ENCODE measurements at regions not wholly inside any gene's neighbourhood (a gene's known extent, or its start where the extent isn't known, plus 50 kb on each side); places are given as distances from the start of the nearest gene placed in this dataset.

DNA sequence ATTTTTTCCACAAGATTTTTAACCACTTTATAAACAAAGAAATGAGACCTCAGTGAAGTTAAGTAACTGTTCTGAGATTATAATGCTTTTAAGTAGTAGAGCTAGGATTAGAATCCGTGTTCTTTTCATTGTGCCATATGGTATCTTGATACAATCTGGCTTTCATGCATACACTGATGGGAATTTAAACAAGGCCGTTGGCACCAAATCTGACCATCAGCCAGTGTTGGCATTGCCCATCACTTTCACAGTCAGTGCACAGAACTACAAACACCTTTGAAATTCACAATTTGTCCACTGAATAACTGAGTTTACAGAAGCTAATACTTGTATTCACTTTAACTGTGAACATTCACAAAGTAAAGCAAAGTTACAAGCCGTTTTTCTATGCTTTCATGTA lies 1228.0 kb downstream of the TBC1D22A start:
- DNase-seq = peak; percentile 66

DNA sequence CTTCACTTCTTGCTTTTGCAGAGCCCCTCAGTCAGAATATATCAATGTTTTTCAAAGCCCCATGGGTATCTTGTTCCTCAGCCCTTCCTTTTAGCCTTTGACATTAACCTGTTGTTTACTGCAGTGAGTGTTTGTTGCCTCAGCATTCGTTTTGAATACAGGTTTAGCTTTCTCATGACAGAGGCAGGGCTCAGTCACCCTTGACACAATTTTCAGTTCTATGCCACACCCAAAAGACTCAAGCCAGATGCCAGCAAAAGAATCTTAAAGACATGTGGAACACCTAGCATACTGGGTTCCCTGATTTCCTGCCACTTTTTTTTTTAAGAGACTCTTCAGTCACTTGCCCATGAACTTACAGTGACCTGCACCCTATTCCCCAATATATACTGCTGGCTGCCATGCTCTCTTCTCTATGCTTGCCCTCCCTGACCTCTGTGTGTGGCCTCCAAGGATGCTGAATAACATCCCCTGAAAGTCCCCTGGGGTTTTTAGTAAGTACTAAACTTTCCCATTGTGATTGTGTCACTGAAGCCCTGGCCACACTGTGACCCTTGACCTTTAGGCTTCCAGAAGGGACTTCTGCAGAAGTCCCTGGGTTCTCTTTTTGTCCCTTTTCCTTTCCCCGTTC lies 1225.5 kb downstream of the TBC1D22A start:
- no peak for DNase-seq

GRCh38 chr22:47976219-47976618 lies 1213.8 kb downstream of the TBC1D22A start:
- no peak for DNase-seq

GRCh38 chr22:47967831-47968230 lies 1205.4 kb downstream of the TBC1D22A start:
- no peak for DNase-seq

GRCh38 chr22:47966316-47966715 lies 1203.9 kb downstream of the TBC1D22A start:
- no peak for DNase-seq

GRCh38 chr22:47965896-47966295 lies 1203.4 kb downstream of the TBC1D22A start:
- DNase-seq = no peak

DNA sequence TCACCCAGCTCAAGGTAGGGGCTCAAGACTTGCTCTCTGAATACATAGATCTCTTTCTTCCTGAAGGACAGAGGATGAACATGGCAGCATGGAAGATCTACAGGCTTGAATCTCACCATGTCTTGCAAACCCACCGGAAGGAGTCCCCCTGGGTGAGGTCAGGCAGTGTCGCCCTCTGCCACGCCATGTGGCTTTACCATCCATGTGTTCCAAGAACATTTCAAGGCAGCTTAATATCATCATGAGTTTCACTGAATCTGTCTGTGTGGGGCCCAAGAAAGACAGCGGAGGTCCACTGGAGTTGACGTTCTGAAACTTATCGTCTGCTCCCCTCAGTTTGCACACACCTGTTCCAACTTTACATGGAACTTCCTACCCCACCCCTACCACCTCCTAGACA lies 1202.6 kb downstream of the TBC1D22A start:
- DNase-seq = no peak

GRCh38 chr22:47963660-47964059 lies 1201.2 kb downstream of the TBC1D22A start:
- DNase-seq = no peak

GRCh38 chr22:47957649-47958048 lies 1195.2 kb downstream of the TBC1D22A start:
- no peak for DNase-seq

DNA sequence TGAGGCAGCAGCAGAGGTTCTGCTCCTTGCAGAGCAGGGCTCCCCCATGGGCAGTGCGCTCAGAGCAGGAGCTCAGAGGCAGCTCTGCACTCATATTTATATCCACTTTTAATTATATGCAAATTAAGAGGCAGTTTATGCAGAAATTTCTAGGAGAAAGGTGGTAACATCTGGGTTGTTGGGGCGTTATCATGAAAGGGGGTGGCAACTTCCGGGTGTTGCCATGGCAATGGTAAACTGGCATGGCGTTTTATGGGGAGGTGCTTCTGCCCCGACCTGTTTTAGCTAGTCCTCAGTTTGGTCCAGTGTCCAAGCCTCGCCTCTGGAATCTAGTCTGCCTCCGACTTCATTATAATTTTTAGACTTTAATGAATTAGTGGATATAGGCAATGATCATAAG lies 1191.7 kb downstream of the TBC1D22A start:
- DNase-seq = no peak

- DNase-seq = no peak
Observed at GRCh38 chr22:47944941-47945340, 1182.5 kb downstream of the TBC1D22A start.

DNA sequence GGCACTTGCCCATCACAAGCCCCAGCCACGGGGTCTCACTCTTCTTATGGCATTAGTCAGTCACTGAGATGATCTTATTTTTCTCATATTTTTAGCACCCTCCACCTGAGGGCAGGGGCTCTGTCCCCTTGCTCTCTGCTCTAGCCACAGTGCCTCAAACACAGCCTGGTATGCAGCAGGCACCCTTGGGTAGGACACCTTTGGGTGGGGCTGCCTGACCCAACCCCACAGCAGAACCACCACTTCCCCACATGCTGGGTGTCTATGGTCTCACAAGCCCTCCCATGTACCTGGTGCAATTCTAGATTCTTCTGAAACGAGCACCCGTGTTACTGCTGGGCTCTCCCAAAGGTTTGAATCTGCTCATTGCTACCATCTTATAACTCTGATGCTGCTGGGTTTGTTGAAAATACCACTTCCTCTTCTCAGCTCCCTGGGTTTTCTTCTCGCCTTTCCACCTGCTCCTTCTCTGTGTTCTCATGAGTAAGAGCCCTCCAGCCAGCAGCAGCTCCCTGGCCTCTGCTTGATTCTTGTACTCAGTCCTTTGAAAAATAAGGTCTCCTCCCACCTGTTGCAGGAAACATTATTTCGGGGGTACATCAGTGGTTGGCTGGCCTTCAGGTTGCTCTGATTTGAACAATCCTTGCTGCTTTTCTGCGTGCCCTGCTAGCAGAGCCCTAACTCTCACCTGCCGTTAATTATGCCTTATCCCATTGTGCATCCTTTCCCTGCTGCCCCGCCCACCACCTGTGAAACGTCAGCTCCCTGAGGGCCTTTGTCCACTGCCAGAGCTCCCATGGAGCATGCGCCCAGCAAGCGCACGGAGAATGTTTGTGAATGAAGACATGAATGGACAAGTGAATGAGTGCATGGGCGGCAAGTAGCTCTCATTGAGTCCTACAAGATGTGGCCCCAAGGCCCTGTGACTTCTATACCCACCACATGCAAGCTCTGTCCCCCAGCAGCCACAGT lies 1181.6 kb downstream of the TBC1D22A start:
- DNase-seq = no peak

DNA sequence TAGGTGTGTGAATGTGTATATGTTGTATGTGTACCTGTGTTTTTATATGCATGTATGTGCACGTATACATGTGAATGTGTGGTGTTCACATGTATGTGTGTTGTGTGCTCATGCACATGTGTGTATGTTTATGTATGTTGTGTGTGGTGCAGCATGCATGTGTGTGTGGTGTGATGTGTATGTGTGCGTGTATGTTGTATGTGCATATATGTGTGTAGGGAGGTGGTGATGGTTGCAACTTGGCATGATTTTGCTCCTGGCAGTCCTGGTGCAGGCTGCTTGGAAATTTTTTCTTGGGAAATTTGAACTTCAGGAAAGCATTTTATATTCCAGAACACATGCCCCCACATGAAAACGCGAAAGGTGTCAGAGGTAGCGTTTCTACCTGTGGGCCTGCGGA lies 1177.8 kb downstream of the TBC1D22A start:
- DNase-seq = no peak

DNA sequence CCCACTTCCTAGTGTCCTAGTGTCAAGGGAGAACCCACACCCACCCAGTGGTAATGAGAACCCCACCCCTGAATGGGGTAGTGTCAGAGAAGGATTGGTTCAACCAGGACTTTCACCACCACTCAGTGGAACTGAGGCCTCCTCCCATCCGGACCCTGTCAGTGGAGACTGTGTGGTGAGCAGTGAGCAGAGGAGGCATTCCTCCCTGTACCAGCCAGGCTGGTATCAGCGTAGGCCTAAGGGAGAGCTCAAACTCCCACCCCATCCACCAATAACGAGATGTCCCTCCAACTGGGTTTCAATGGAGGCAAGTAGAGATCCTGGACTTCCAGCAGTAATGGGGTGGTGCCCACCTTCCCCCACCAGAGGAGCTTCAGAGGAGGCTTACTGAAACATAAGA lies 1171.4 kb downstream of the TBC1D22A start:
- DNase-seq = no peak

DNA sequence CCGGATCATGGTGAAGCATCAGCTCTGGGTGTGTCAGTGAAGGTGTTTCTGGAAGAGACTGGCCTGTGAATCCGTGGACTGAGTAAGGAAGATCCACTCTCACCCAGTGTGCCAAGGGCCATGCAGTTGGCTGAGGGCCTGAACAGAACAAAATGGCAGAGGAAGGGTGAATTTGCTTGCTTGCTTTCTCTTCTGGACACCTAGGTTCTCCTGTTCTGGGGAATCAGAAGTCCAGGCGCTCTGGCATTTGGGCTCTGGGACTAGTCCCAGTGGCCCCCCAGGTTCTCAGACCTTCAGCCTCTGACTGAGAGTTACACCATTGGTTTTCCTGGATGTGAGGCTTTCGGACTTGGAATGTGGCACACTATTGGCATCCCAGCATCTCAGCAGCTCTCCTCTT lies 1170.8 kb downstream of the TBC1D22A start:
- DNase-seq = no peak

- DNase-seq = no peak
Observed at GRCh38 chr22:47929646-47930185, 1167.3 kb downstream of the TBC1D22A start.

- no peak for DNase-seq
Observed at GRCh38 chr22:47929073-47929472, 1166.6 kb downstream of the TBC1D22A start.

DNA sequence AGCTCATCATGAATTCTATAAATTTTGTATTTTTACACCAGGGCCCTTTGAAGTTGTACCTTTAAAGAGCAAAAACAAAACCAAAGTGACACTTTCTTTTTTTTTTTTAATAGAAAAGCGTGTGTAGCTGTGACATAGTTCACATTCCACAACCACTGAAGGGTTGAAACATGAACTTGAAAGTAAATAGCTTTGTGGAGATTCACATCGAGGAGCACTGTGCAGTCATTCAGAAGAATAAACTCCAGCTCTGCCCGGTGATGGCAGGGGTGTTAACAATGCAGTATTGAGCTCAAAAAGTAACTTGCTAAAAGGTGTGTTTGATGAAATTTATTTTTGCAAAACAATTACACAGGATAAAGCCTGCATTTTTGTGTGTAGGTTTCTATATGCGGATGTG lies 1166.2 kb downstream of the TBC1D22A start:
- DNase-seq = no peak

- no peak for DNase-seq
Observed at GRCh38 chr22:47927648-47928210, 1165.3 kb downstream of the TBC1D22A start.

GRCh38 chr22:47923011-47923427 lies 1160.6 kb downstream of the TBC1D22A start:
- no peak for DNase-seq

DNA sequence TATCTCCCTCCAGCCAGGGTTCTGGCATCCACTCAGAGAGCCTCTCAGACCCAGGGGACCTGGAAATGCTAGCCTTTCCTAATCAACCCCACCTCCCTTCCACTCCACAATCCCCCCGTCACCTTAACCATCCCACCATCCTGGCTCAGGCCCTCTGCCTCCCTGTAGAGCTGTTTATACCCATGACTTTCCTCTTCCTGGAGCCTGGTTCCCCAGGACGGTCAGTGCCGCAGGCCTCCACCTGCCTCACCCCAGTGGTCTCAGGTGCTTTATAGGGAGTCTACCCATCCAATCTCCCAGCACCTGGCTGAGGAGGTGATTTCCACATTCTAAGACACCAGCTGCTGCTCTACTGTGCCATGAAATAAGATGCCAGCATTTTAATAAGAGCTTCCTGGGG lies 1159.5 kb downstream of the TBC1D22A start:
- no peak for DNase-seq

GRCh38 chr22:47920380-47920959 lies 1158.0 kb downstream of the TBC1D22A start:
- DNase-seq = no peak

GRCh38 chr22:47919893-47920292 lies 1157.4 kb downstream of the TBC1D22A start:
- no peak for DNase-seq
